ENCODE measurements at regions not wholly inside any gene's neighbourhood (a gene's known extent, or its start where the extent isn't known, plus 50 kb on each side); places are given as distances from the start of the nearest gene placed in this dataset.
"Not testable (repeated sequence)": the region's sequence is repeated elsewhere in the genome, so short reads cannot be mapped to it uniquely, and the experiment has no call there.

DNA sequence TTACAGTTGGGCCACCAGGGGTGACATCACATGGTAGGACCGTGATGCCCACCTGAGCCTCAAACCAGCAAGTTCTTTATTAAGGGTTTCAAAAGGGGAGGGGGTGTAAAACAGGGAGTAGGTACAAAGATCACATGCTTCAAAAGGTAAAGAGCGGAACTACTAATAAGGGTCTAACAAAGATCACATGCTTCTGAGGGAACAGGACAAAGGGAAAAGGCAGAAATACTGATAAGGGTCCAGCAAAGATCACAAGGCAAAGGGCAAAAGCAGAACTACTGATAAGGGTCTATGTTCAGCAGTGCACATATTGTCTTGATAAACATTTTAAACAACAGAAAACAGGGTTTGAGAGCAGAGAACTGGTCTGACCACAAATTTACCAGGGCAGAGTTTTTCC, 246.8 kb upstream of the ARHGEF26 start:
- TF ChIP-seq, protein P1, sequence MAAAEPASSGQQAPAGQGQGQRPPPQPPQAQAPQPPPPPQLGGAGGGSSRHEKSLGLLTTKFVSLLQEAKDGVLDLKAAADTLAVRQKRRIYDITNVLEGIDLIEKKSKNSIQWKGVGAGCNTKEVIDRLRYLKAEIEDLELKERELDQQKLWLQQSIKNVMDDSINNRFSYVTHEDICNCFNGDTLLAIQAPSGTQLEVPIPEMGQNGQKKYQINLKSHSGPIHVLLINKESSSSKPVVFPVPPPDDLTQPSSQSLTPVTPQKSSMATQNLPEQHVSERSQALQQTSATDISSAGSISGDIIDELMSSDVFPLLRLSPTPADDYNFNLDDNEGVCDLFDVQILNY (CRISPR knock-in tag; IDR thresholded peaks at IDR 0.05), result not testable (repeated sequence)
- not testable (repeated sequence) for TF ChIP-seq NFYB (CRISPR knock-in tag; conservative IDR thresholded peaks at IDR 0.05; ENCODE audit: low read depth); CREB1 (CRISPR knock-in tag; IDR thresholded peaks at IDR 0.05); ATF1 (CRISPR knock-in tag; IDR thresholded peaks at IDR 0.05); ZNF121 (CRISPR knock-in tag; IDR thresholded peaks at IDR 0.05); RELA (CRISPR knock-in tag; IDR thresholded peaks at IDR 0.05; ENCODE audit: borderline replicate concordance); CREM (CRISPR knock-in tag; IDR thresholded peaks at IDR 0.05); GABPB1 (CRISPR knock-in tag; IDR thresholded peaks at IDR 0.05)
- TF ChIP-seq, protein P2, sequence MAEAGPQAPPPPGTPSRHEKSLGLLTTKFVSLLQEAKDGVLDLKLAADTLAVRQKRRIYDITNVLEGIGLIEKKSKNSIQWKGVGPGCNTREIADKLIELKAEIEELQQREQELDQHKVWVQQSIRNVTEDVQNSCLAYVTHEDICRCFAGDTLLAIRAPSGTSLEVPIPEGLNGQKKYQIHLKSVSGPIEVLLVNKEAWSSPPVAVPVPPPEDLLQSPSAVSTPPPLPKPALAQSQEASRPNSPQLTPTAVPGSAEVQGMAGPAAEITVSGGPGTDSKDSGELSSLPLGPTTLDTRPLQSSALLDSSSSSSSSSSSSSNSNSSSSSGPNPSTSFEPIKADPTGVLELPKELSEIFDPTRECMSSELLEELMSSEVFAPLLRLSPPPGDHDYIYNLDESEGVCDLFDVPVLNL (CRISPR knock-in tag; IDR thresholded peaks at IDR 0.05; ENCODE audit: borderline replicate concordance, low read depth), result not testable (repeated sequence)
- TF ChIP-seq, protein P3, sequence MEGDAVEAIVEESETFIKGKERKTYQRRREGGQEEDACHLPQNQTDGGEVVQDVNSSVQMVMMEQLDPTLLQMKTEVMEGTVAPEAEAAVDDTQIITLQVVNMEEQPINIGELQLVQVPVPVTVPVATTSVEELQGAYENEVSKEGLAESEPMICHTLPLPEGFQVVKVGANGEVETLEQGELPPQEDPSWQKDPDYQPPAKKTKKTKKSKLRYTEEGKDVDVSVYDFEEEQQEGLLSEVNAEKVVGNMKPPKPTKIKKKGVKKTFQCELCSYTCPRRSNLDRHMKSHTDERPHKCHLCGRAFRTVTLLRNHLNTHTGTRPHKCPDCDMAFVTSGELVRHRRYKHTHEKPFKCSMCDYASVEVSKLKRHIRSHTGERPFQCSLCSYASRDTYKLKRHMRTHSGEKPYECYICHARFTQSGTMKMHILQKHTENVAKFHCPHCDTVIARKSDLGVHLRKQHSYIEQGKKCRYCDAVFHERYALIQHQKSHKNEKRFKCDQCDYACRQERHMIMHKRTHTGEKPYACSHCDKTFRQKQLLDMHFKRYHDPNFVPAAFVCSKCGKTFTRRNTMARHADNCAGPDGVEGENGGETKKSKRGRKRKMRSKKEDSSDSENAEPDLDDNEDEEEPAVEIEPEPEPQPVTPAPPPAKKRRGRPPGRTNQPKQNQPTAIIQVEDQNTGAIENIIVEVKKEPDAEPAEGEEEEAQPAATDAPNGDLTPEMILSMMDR (IDR thresholded peaks at IDR 0.05), result not testable (repeated sequence)
- TF ChIP-seq, protein P4, sequence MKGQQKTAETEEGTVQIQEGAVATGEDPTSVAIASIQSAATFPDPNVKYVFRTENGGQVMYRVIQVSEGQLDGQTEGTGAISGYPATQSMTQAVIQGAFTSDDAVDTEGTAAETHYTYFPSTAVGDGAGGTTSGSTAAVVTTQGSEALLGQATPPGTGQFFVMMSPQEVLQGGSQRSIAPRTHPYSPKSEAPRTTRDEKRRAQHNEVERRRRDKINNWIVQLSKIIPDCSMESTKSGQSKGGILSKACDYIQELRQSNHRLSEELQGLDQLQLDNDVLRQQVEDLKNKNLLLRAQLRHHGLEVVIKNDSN (CRISPR knock-in tag; IDR thresholded peaks at IDR 0.05), result not testable (repeated sequence)
- TF ChIP-seq, protein P5, sequence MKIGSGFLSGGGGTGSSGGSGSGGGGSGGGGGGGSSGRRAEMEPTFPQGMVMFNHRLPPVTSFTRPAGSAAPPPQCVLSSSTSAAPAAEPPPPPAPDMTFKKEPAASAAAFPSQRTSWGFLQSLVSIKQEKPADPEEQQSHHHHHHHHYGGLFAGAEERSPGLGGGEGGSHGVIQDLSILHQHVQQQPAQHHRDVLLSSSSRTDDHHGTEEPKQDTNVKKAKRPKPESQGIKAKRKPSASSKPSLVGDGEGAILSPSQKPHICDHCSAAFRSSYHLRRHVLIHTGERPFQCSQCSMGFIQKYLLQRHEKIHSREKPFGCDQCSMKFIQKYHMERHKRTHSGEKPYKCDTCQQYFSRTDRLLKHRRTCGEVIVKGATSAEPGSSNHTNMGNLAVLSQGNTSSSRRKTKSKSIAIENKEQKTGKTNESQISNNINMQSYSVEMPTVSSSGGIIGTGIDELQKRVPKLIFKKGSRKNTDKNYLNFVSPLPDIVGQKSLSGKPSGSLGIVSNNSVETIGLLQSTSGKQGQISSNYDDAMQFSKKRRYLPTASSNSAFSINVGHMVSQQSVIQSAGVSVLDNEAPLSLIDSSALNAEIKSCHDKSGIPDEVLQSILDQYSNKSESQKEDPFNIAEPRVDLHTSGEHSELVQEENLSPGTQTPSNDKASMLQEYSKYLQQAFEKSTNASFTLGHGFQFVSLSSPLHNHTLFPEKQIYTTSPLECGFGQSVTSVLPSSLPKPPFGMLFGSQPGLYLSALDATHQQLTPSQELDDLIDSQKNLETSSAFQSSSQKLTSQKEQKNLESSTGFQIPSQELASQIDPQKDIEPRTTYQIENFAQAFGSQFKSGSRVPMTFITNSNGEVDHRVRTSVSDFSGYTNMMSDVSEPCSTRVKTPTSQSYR (CRISPR knock-in tag; IDR thresholded peaks at IDR 0.05), result not testable (repeated sequence)
- TF ChIP-seq, protein P6, sequence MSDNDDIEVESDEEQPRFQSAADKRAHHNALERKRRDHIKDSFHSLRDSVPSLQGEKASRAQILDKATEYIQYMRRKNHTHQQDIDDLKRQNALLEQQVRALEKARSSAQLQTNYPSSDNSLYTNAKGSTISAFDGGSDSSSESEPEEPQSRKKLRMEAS (CRISPR knock-in tag; IDR thresholded peaks at IDR 0.05), result not testable (repeated sequence)
- TF ChIP-seq, protein P7, sequence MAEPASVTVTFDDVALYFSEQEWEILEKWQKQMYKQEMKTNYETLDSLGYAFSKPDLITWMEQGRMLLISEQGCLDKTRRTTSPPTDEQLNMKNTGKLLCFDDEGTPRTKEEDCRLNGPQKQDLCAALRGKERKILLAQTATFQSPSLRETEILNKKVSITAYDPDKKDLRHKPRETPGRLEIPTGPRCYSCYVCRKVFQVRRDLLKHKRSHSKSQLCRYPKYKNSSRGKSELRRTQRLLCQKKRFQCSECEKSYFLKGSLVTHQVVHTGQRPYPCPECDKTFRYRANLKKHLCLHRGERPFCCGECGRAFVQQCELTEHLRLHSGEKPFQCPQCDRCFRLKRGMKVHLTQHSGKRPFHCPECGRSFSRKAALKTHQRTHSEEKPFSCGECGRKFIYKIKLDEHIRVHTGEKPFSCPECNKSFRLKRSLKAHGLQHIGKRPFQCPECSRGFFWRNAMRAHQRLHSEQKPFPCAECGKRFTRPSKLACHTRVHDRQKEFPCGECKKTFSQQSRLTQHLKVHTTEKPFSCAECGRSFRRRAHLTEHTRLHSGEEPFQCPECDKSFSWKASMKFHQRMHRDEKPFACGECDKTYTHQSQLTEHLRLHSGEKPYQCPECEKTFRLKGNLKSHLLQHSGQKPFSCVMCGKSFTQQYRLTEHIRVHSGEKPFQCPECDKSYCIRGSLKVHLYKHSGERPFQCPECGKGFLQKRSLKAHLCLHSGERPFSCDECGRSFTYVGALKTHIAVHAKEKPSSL (CRISPR knock-in tag; conservative IDR thresholded peaks at IDR 0.05), result not testable (repeated sequence)

Measured in WTC11 (cell line).